ENCODE measurements at regions not wholly inside any gene's neighbourhood (a gene's known extent, or its start where the extent isn't known, plus 50 kb on each side); places are given as distances from the start of the nearest gene placed in this dataset.
"Not testable (repeated sequence)": the region's sequence is repeated elsewhere in the genome, so short reads cannot be mapped to it uniquely, and the experiment has no call there.

DNA sequence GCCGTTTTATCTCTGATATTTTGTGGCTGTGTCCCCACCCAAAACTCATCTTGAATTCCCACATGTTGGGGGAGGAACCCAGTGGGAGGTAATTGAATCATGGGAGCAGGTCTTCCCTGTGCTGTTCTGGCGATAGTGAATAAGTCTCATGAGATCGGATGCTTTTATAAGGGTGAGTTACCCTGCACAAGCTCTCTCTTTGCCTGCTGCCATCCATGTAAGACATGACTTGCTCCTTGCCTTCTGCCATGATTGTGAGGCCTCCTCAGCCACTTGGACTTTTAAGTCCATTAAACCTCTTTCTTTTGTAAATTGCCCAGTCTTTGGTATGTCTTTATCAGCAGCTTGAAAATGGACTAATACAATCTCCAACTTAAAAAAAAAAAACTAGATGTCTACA, 502.8 kb downstream of the TFAP2B start:
- TF ChIP-seq, protein P1, sequence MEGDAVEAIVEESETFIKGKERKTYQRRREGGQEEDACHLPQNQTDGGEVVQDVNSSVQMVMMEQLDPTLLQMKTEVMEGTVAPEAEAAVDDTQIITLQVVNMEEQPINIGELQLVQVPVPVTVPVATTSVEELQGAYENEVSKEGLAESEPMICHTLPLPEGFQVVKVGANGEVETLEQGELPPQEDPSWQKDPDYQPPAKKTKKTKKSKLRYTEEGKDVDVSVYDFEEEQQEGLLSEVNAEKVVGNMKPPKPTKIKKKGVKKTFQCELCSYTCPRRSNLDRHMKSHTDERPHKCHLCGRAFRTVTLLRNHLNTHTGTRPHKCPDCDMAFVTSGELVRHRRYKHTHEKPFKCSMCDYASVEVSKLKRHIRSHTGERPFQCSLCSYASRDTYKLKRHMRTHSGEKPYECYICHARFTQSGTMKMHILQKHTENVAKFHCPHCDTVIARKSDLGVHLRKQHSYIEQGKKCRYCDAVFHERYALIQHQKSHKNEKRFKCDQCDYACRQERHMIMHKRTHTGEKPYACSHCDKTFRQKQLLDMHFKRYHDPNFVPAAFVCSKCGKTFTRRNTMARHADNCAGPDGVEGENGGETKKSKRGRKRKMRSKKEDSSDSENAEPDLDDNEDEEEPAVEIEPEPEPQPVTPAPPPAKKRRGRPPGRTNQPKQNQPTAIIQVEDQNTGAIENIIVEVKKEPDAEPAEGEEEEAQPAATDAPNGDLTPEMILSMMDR (IDR thresholded peaks at IDR 0.05), result not testable (repeated sequence)
- not testable (repeated sequence) for TF ChIP-seq POLR2A (IDR thresholded peaks at IDR 0.05)

Measured in esophagus squamous epithelium (tissue), 4 donors.